GM12878 (cell line): ENCODE measurements at regions not wholly inside any gene's neighbourhood (a gene's known extent, or its start where the extent isn't known, plus 50 kb on each side); places are given as distances from the start of the nearest gene placed in this dataset.

ENCODE experiments used
- ATF7 ChIP-seq: fragments of 450-650 bp; IDR thresholded peaks from 2 replicates; pipeline ENCODE4 v1.6.1; 2016; ENCODE audit warnings: low read depth, mild to moderate bottlenecking
- CREM ChIP-seq: IDR thresholded peaks from 2 replicates; pipeline ENCODE4 v1.6.1; 2014; ENCODE audit warnings: antibody characterized with exemption, low read depth
- LARP7 ChIP-seq: fragments of 450-650 bp; IDR thresholded peaks from 2 replicates; pipeline ENCODE4 v1.6.1; 2017; ENCODE audit warnings: mild to moderate bottlenecking
- RAD21 ChIP-seq: IDR thresholded peaks from 2 replicates; pipeline ENCODE4 v1.6.1; 2011; ENCODE audit warnings: mild to moderate bottlenecking, low read depth, low read length, moderate library complexity; ENCODE audit not compliant: insufficient read depth
- SMAD5 ChIP-seq: IDR thresholded peaks from 2 replicates; pipeline ENCODE4 v1.6.1; 2016; ENCODE audit warnings: antibody characterized with exemption, low read depth
- SREBF1 ChIP-seq: IDR thresholded peaks from 2 replicates; pipeline ENCODE4 v1.6.1; 2012; ENCODE audit warnings: mild to moderate bottlenecking, low read length
- SUZ12 ChIP-seq: fragments of 200-600 bp; sonication (generic); IDR thresholded peaks from one replicate; pipeline ENCODE4 v1.6.1; 2018; ENCODE audit warnings: antibody characterized with exemption, mild to moderate bottlenecking; ENCODE audit not compliant: unreplicated experiment
- TF ChIP-seq, protein P1 (sequence below): fragments of 450-650 bp; formaldehyde crosslinking; IDR thresholded peaks from 2 replicates; pipeline ENCODE4 v1.5.0; 2022; ENCODE audit warnings: mild to moderate bottlenecking, missing genetic modification characterization
- TF ChIP-seq, protein P2 (sequence below): fragments of 450-650 bp; IDR thresholded peaks from 2 replicates; pipeline ENCODE4 v1.6.1; 2017; ENCODE audit warnings: mild to moderate bottlenecking, moderate library complexity
- TF ChIP-seq, protein P3 (sequence below): fragments of 450-650 bp; IDR thresholded peaks from 2 replicates; pipeline ENCODE4 v1.6.1; 2017; ENCODE audit warnings: mild to moderate bottlenecking, moderate library complexity
- TF ChIP-seq, protein P4 (sequence below), 3 experiments: IDR thresholded peaks in 2 of 3; conservative IDR thresholded peaks in 1 of 3; 2 replicates each; pipeline ENCODE4 v1.5.1; 2011; ENCODE audit warnings: low read depth in 3 of 3, low read length in 3 of 3, mild to moderate bottlenecking in 3 of 3, control low read depth in 2 of 3, moderate library complexity in 2 of 3, inconsistent platforms in 1 of 3, mixed read lengths in 1 of 3; ENCODE audit not compliant: control insufficient read depth in 2 of 3, insufficient read depth in 1 of 3; ENCODE audit errors: extremely low read depth in 1 of 3
- TF ChIP-seq, protein P5 (sequence below): IDR thresholded peaks from 2 replicates; pipeline ENCODE4 v1.6.1; 2011; ENCODE audit warnings: borderline replicate concordance, low read depth, mild to moderate bottlenecking, moderate library complexity, mixed read lengths, low read length; ENCODE audit not compliant: insufficient read depth; ENCODE audit errors: extremely low read length

DNA sequence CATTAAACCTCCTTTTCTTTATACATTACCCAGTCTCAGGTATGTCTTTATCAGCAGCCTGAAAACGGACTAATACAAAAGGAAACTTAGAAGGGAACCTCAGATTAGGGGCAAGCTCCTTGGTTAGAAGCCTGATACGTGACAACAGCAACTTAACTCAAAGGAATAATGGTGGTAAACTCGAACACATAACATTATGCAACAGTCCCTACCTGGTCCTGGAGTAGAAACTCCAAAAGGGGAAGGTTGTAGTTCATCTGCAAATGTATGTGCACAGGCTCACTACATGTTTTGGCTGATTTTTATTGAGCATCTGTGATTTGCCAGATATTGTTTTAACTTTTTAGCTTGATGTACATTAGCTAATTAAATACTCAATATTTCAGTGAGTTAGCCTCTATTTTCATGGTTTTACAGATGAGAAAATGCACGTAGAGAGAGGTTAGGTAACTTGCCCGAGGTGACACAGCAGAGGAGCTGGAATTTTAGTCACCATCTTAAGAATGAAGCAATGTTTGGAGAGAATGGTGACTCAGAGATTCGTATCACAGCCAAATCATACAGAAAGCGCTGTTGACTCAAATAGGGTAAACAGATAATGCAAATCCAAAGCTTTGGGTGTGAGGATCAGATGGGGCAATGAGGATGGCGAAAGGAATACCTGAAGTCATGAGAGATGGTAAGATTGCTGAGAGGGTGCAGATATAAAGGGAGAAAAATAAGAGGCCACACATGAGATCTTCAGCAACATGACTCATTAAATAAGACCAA is 194.9 kb upstream of the RBFOX1 start (continued):
- TF ChIP-seq, protein P1, sequence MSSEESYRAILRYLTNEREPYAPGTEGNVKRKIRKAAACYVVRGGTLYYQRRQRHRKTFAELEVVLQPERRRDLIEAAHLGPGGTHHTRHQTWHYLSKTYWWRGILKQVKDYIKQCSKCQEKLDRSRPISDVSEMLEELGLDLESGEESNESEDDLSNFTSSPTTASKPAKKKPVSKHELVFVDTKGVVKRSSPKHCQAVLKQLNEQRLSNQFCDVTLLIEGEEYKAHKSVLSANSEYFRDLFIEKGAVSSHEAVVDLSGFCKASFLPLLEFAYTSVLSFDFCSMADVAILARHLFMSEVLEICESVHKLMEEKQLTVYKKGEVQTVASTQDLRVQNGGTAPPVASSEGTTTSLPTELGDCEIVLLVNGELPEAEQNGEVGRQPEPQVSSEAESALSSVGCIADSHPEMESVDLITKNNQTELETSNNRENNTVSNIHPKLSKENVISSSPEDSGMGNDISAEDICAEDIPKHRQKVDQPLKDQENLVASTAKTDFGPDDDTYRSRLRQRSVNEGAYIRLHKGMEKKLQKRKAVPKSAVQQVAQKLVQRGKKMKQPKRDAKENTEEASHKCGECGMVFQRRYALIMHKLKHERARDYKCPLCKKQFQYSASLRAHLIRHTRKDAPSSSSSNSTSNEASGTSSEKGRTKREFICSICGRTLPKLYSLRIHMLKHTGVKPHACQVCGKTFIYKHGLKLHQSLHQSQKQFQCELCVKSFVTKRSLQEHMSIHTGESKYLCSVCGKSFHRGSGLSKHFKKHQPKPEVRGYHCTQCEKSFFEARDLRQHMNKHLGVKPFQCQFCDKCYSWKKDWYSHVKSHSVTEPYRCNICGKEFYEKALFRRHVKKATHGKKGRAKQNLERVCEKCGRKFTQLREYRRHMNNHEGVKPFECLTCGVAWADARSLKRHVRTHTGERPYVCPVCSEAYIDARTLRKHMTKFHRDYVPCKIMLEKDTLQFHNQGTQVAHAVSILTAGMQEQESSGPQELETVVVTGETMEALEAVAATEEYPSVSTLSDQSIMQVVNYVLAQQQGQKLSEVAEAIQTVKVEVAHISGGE (CRISPR knock-in tag), result no peak
- no peak for TF ChIP-seq SMAD5
- TF ChIP-seq, protein P2, sequence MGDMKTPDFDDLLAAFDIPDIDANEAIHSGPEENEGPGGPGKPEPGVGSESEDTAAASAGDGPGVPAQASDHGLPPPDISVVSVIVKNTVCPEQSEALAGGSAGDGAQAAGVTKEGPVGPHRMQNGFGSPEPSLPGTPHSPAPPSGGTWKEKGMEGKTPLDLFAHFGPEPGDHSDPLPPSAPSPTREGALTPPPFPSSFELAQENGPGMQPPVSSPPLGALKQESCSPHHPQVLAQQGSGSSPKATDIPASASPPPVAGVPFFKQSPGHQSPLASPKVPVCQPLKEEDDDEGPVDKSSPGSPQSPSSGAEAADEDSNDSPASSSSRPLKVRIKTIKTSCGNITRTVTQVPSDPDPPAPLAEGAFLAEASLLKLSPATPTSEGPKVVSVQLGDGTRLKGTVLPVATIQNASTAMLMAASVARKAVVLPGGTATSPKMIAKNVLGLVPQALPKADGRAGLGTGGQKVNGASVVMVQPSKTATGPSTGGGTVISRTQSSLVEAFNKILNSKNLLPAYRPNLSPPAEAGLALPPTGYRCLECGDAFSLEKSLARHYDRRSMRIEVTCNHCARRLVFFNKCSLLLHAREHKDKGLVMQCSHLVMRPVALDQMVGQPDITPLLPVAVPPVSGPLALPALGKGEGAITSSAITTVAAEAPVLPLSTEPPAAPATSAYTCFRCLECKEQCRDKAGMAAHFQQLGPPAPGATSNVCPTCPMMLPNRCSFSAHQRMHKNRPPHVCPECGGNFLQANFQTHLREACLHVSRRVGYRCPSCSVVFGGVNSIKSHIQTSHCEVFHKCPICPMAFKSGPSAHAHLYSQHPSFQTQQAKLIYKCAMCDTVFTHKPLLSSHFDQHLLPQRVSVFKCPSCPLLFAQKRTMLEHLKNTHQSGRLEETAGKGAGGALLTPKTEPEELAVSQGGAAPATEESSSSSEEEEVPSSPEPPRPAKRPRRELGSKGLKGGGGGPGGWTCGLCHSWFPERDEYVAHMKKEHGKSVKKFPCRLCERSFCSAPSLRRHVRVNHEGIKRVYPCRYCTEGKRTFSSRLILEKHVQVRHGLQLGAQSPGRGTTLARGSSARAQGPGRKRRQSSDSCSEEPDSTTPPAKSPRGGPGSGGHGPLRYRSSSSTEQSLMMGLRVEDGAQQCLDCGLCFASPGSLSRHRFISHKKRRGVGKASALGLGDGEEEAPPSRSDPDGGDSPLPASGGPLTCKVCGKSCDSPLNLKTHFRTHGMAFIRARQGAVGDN, result no peak
- TF ChIP-seq, protein P3, sequence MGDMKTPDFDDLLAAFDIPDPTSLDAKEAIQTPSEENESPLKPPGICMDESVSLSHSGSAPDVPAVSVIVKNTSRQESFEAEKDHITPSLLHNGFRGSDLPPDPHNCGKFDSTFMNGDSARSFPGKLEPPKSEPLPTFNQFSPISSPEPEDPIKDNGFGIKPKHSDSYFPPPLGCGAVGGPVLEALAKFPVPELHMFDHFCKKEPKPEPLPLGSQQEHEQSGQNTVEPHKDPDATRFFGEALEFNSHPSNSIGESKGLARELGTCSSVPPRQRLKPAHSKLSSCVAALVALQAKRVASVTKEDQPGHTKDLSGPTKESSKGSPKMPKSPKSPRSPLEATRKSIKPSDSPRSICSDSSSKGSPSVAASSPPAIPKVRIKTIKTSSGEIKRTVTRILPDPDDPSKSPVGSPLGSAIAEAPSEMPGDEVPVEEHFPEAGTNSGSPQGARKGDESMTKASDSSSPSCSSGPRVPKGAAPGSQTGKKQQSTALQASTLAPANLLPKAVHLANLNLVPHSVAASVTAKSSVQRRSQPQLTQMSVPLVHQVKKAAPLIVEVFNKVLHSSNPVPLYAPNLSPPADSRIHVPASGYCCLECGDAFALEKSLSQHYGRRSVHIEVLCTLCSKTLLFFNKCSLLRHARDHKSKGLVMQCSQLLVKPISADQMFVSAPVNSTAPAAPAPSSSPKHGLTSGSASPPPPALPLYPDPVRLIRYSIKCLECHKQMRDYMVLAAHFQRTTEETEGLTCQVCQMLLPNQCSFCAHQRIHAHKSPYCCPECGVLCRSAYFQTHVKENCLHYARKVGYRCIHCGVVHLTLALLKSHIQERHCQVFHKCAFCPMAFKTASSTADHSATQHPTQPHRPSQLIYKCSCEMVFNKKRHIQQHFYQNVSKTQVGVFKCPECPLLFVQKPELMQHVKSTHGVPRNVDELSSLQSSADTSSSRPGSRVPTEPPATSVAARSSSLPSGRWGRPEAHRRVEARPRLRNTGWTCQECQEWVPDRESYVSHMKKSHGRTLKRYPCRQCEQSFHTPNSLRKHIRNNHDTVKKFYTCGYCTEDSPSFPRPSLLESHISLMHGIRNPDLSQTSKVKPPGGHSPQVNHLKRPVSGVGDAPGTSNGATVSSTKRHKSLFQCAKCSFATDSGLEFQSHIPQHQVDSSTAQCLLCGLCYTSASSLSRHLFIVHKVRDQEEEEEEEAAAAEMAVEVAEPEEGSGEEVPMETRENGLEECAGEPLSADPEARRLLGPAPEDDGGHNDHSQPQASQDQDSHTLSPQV, result no peak
- TF ChIP-seq SUZ12, result no peak
- TF ChIP-seq SREBF1, result no peak
- no peak for TF ChIP-seq LARP7
- TF ChIP-seq CREM, result no peak
- TF ChIP-seq ATF7, result no peak
- TF ChIP-seq, protein P4, sequence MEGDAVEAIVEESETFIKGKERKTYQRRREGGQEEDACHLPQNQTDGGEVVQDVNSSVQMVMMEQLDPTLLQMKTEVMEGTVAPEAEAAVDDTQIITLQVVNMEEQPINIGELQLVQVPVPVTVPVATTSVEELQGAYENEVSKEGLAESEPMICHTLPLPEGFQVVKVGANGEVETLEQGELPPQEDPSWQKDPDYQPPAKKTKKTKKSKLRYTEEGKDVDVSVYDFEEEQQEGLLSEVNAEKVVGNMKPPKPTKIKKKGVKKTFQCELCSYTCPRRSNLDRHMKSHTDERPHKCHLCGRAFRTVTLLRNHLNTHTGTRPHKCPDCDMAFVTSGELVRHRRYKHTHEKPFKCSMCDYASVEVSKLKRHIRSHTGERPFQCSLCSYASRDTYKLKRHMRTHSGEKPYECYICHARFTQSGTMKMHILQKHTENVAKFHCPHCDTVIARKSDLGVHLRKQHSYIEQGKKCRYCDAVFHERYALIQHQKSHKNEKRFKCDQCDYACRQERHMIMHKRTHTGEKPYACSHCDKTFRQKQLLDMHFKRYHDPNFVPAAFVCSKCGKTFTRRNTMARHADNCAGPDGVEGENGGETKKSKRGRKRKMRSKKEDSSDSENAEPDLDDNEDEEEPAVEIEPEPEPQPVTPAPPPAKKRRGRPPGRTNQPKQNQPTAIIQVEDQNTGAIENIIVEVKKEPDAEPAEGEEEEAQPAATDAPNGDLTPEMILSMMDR (IDR thresholded peaks at IDR 0.05 in 2 of 3, conservative IDR thresholded peaks at IDR 0.05 in 1 of 3; ENCODE audit: control insufficient read depth in 2 of 3, extremely low read depth in 1 of 3, insufficient read depth in 1 of 3, low read depth in 3 of 3, low read length in 3 of 3), result no peak
- TF ChIP-seq, protein P5, sequence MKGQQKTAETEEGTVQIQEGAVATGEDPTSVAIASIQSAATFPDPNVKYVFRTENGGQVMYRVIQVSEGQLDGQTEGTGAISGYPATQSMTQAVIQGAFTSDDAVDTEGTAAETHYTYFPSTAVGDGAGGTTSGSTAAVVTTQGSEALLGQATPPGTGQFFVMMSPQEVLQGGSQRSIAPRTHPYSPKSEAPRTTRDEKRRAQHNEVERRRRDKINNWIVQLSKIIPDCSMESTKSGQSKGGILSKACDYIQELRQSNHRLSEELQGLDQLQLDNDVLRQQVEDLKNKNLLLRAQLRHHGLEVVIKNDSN, result no peak
- TF ChIP-seq RAD21, result no peak
